ENCODE measurements at regions not wholly inside any gene's neighbourhood (a gene's known extent, or its start where the extent isn't known, plus 50 kb on each side); places are given as distances from the start of the nearest gene placed in this dataset.
"Not testable (repeated sequence)": the region's sequence is repeated elsewhere in the genome, so short reads cannot be mapped to it uniquely, and the experiment has no call there.

GRCh38 chr21:9695759-9696158 lies 825.6 kb upstream of the TPTE start:
- not testable (repeated sequence) for DNase-seq (ENCODE audit: low spot score)

- not testable (repeated sequence) for DNase-seq (ENCODE audit: low spot score)
Measured at GRCh38 chr21:9697751-9698150, 823.6 kb upstream of the TPTE start.

DNA sequence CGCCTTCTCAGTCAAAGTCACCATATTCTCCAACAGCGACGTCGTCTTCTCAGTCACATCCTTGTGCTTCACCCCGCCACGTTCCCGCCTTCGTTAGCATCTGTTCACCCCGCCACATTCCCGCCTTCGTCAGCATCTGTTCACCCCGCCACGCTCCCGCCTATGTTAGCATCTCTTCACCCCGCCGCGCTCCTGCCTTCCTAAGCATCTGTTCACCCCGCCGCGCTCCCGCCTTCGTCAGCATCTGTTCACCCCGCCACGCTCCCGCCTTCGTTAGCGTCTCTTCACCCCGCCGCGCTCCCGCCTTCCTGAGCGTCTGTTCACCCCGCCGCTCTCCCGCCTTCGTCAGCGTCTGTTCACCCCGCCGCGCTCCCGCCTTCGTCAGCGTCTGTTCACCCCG lies 816.4 kb upstream of the TPTE start:
- DNase-seq (ENCODE audit: low spot score): not testable (repeated sequence)

DNA sequence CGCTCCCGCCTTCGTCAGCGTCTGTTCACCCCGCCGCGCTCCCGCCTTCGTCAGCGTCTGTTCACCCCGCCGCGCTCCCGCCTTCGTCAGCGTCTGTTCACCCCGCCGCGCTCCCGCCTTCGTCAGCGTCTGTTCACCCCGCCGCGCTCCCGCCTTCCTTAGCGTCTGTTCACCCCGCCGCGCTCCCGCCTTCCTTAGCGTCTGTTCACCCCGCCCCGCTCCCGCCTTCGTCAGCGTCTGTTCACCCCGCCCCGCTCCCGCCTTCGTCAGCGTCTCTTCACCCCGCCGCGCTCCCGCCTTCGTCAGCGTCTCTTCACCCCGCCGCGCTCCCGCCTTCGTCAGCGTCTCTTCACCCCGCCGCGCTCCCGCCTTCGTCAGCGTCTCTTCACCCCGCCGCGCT lies 815.9 kb upstream of the TPTE start:
- not testable (repeated sequence) for DNase-seq (ENCODE audit: low spot score)

GRCh38 chr21:9724542-9724941 lies 796.8 kb upstream of the TPTE start:
- not testable (repeated sequence) for DNase-seq (ENCODE audit: low spot score)

- DNase-seq (ENCODE audit: low spot score): not testable (repeated sequence)
Measured at GRCh38 chr21:9727187-9727586, 794.2 kb upstream of the TPTE start.

- not testable (repeated sequence) for DNase-seq (ENCODE audit: low spot score)
Measured at GRCh38 chr21:9728219-9728992, 793.0 kb upstream of the TPTE start.

GRCh38 chr21:9730866-9731265 lies 790.5 kb upstream of the TPTE start:
- no peak for DNase-seq (ENCODE audit: low spot score)

- DNase-seq (ENCODE audit: low spot score): not testable (repeated sequence)
Measured at GRCh38 chr21:9731317-9731716, 790.1 kb upstream of the TPTE start.

GRCh38 chr21:9732605-9733004 lies 788.8 kb upstream of the TPTE start:
- not testable (repeated sequence) for DNase-seq (ENCODE audit: low spot score)

- DNase-seq (ENCODE audit: low spot score): not testable (repeated sequence)
Measured at GRCh38 chr21:9733761-9734558, 787.4 kb upstream of the TPTE start.

- DNase-seq (ENCODE audit: low spot score): no peak
Measured at GRCh38 chr21:9735421-9735961, 785.9 kb upstream of the TPTE start.

DNA sequence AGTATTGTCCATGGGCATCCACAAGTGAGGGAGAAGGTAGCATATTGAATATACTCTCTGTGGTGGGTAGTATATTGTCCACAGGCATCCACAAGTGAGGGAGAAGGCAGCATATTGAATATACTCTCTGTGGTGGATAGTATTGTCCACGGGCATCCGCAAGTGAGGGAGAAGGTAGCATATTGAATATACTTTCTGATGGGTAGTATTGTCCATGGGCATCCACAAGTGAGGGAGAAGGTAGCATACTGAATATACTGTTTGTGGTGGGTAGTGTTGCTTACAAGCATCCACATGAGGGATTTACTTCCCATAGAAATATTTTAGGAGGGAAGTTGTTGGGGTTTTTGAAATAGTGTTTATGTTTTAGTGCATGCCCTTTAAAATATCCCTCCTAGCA lies 784.1 kb upstream of the TPTE start:
- not testable (repeated sequence) for DNase-seq (ENCODE audit: low spot score)

DNA sequence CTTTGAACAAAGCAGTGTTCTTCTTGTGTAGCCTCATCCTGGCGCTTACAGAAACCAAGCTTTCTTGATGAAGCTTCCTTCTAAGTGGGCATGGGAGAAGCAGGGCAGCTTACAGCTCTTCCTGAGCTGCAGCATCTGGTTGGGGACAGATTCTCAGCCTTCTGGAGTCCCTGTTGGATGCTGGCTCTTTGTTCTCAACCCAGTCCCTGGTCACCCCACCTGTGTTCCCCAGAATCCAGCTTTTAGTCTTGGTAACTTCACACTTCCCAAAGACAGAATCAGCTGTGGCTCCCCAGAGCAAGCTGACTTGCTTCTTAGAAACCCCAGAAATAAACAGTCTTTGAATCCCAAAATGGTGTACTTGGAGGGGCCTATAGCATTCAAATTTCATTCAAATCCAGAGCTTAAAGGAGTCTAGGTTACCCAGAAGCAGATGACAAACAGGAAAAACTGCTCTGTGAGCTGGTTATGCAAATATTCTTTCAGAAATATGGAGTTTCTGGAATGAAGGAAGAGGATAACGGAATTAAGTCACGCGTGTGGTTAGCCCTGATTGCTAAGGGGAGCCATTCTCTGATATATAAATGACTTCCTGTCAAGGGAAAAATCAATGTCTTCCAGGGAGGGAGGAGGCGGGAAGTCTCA lies 783.4 kb upstream of the TPTE start:
- not testable (repeated sequence) for DNase-seq (ENCODE audit: low spot score)

DNA sequence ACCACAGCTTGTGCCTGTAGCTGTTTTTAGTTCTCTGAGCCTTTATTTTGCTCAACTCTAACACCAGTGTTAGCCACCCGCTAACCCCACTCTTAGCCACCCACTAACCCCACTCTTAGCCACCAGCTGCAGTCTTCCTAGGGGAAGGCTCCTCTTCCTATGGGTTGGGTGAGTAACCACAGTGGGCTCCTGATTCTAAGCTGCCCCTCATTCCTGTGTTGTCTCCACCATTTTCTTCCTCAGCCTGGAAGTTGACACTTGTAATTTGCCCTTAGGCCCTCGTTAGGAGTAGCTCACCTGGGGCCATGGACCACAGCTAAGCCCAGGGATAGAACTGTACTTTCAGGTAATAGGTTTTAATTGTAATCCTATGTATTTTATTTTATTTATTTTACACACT lies 782.9 kb upstream of the TPTE start:
- no peak for DNase-seq (ENCODE audit: low spot score)

DNA sequence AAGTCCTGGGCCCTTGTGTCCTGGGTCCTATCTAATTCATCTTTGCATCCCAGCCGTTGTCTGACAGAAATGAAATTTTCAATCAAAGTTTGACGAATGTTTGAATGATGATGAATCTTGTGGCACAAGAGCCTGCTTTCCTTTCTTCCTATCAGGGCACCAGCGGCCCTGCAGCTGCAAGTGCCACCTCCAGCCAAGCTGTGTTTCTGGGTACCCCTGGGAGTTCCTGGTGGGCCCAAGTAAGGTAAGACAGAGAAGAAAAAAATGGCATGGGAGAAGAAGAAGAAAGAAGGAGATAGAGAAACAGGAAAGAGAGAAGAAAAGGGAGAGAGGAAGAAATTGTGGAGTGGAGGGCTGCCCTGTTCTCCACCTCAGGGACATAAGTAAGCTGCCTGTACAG lies 782.1 kb upstream of the TPTE start:
- no peak for DNase-seq (ENCODE audit: low spot score)

GRCh38 chr21:9740177-9740941 lies 781.0 kb upstream of the TPTE start:
- DNase-seq (ENCODE audit: low spot score): not testable (repeated sequence)

DNA sequence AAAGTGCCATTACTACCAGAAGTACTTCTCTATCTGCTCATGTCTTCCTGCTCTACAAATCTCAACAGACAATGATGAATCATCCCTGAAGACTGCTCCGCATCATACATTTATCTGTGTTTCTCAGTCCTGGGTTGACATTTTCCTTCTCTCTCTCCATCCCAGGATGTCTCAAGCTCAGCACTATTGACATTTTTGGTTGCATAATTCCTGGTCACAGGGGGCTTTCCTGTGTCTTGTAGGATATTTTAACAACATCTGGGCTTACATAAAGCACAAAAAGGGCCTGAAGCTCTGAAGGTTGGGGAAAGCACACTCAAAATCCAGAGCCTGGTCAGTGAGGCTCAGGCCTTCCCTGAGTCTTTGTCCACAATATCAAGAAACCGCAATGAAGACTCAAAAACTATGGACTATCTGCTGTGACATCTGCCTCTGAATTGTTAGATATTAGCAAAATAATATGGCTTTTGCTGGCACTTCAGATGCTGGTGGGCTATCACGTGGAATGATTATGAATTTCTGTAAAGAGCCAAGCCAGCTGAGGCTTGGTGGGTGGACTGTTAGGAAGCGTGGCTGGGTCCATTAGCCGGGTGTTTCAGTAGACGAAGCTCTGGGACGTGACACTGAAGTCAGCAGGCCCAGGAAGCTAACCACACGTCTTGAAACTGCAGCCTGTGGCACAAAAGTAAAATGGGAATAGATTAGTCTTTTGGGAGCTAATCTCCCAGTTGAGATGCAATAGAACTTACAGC lies 780.2 kb upstream of the TPTE start:
- DNase-seq (ENCODE audit: low spot score): not testable (repeated sequence)

GRCh38 chr21:9743566-9743965 lies 777.8 kb upstream of the TPTE start:
- DNase-seq (ENCODE audit: low spot score): not testable (repeated sequence)

DNA sequence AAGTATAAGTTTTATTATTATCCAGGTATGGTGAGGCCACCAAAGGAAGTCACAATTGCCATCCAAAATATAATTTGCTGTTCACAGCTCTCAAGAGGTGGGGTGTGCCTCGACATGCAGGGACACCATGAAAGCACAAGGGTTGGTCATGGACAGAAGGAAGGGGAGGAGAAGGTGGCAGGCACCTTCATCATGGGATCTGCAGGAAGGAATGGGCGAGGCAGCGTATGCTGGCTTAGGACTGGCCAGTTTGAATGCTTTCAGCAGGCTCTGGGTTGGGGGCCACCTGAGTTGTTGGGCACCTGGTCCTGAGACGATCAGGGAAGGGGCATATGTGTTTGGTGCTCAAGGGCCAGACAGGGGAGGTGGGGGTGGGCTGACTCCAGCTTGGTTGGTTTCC lies 777.2 kb upstream of the TPTE start:
- DNase-seq (ENCODE audit: low spot score): not testable (repeated sequence)

DNA sequence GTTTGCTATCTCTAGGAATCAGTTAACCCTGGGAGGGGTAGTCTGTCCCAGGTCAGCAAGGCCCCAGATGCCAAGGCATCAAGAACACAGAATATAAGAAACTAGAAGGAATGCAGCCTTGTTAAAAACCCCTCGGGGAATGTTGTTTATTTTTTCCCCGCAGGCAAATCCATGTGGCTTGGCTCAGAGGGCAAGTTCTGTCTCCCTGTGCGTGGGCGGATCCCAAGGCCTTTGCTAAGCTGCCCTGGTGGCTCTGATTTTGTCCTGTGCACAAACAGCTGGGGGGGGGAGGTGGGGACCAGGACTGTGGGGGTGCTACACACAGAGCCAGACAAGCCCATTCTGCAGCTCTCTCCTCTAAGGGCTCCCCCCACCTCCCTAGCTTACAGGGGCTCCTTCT lies 776.8 kb upstream of the TPTE start:
- not testable (repeated sequence) for DNase-seq (ENCODE audit: low spot score)
